OCI-LY1 (cell line): ENCODE measurements at regions not wholly inside any gene's neighbourhood (a gene's known extent, or its start where the extent isn't known, plus 50 kb on each side); places are given as distances from the start of the nearest gene placed in this dataset.

Source experiments
- EZH2 ChIP-seq: fragments of 200-600 bp; sonication (generic), shearing (Covaris generic); IDR thresholded peaks from 2 replicates; pipeline ENCODE4 v1.8.0; 2017; ENCODE audit warnings: borderline replicate concordance, mixed run types, mild to moderate bottlenecking, antibody characterized with exemption, low read length, moderate library complexity, mixed read lengths
- TF ChIP-seq, protein P1 (sequence below): fragments of 200-600 bp; sonication (generic), shearing (Covaris generic); IDR thresholded peaks from 2 replicates; pipeline ENCODE4 v1.5.1; 2017; ENCODE audit warnings: mild to moderate bottlenecking, antibody characterized with exemption, low read length, moderate library complexity, mixed read lengths

DNA sequence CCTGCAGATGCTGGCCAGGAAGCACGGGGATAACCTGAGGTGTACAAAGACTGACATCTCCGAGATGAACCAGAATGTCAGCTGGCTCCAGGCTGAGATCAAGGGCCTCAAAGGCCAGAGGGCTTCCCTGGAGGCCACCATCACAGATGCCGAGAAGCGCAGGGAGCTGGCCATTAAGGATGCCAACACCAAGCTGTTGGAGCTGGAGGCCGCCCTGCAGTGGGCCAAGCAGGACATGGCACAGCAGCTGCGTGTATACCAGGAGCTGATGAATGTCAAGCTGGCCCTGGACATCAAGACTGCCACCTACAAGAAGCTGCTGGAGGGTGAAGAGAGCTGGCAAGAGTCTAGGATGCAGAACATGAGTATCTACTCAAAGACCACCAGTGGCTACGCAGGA lies 380.0 kb upstream of the USP15 start:
- TF ChIP-seq, protein P1, sequence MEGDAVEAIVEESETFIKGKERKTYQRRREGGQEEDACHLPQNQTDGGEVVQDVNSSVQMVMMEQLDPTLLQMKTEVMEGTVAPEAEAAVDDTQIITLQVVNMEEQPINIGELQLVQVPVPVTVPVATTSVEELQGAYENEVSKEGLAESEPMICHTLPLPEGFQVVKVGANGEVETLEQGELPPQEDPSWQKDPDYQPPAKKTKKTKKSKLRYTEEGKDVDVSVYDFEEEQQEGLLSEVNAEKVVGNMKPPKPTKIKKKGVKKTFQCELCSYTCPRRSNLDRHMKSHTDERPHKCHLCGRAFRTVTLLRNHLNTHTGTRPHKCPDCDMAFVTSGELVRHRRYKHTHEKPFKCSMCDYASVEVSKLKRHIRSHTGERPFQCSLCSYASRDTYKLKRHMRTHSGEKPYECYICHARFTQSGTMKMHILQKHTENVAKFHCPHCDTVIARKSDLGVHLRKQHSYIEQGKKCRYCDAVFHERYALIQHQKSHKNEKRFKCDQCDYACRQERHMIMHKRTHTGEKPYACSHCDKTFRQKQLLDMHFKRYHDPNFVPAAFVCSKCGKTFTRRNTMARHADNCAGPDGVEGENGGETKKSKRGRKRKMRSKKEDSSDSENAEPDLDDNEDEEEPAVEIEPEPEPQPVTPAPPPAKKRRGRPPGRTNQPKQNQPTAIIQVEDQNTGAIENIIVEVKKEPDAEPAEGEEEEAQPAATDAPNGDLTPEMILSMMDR, result no peak
- no peak for TF ChIP-seq EZH2
